Mesodermal cell (in vitro differentiated cells): ENCODE measurements at regions not wholly inside any gene's neighbourhood (a gene's known extent, or its start where the extent isn't known, plus 50 kb on each side); places are given as distances from the start of the nearest gene placed in this dataset.

Experiments
- H3K27ac ChIP-seq: 2 replicates; pipeline ENCODE4 v1.7.0; 2013; ENCODE audit warnings: mild to moderate bottlenecking, low read depth, low read length, moderate library complexity; ENCODE audit not compliant: severe bottlenecking
- H3K36me3 ChIP-seq: 2 replicates; pipeline ENCODE4 v1.7.1; 2013; ENCODE audit warnings: mild to moderate bottlenecking, low read length, moderate library complexity; ENCODE audit not compliant: control insufficient read depth, insufficient read depth
- H3K4me1 ChIP-seq: one replicate; pipeline ENCODE4 v1.7.1; 2013; ENCODE audit warnings: mild to moderate bottlenecking, low read length; ENCODE audit not compliant: insufficient read depth, control insufficient read depth, poor library complexity, severe bottlenecking
- H3K4me3 ChIP-seq: 2 replicates; pipeline ENCODE4 v1.7.0; 2013; ENCODE audit warnings: low read length, control low read depth, mild to moderate bottlenecking; ENCODE audit not compliant: insufficient read depth, poor library complexity, severe bottlenecking; ENCODE audit errors: extremely low read depth
- H3K9me3 ChIP-seq: 2 replicates; pipeline ENCODE4 v1.7.1; 2013; ENCODE audit warnings: mild to moderate bottlenecking, low read length, moderate library complexity; ENCODE audit not compliant: control insufficient read depth
- WGBS, 2 experiments: methylation state at CpG; one replicate each; pipeline ENCODE4 v1.1.5; 2013; ENCODE audit warnings: missing lambda C conversion rate in 2 of 2; ENCODE audit not compliant: insufficient coverage in 2 of 2; 5-methylcytosine and 5-hydroxymethylcytosine counted together

- no peaks in the 10 kb centered on the region for H3K36me3 ChIP-seq
- no peak overlapping the region for H3K4me3 ChIP-seq
- no CpG with 5 or more reads among the region's 2 CpGs for WGBS, 2 experiments
- no peaks in the 10 kb centered on the region for H3K4me1 ChIP-seq
- no peak overlapping the region for H3K27ac ChIP-seq
- H3K9me3 ChIP-seq = no peaks in the 10 kb centered on the region
These were observed 78.0 kb upstream of the TNFSF18 start for GRCh38 chr1:173128742-173129141.

GRCh38 chr1:173127369-173128307 is 76.9 kb upstream of the TNFSF18 start:
- Histone ChIP-seq H3K27ac (no peak overlapping the region), H3K4me3 (no peak overlapping the region), H3K9me3 (no peaks in the 10 kb centered on the region), H3K36me3 (no peaks in the 10 kb centered on the region), H3K4me1 (no peaks in the 10 kb centered on the region)
- WGBS, 2 experiments = 90 to 92% methylated on average over 6 to 7 of the region's 12 CpGs

GRCh38 chr1:173126421-173126820 is 75.7 kb upstream of the TNFSF18 start:
- Histone ChIP-seq H3K4me1 (no peaks in the 10 kb centered on the region), H3K27ac (no peak overlapping the region), H3K36me3 (no peaks in the 10 kb centered on the region), H3K4me3 (no peak overlapping the region), H3K9me3 (no peaks in the 10 kb centered on the region)
- WGBS, 2 experiments = no CpG with 5 or more reads among the region's 2 CpGs

- no peak overlapping the region for H3K4me3 ChIP-seq
- 57 to 65% methylated on average over 9 of the region's 12 CpGs for WGBS, 2 experiments
- H3K27ac ChIP-seq = peak overlapping the region; percentile 55
- no peaks in the 10 kb centered on the region for H3K4me1 ChIP-seq
- H3K36me3 ChIP-seq = no peaks in the 10 kb centered on the region
- no peaks in the 10 kb centered on the region for H3K9me3 ChIP-seq
These were observed 72.5 kb upstream of the TNFSF18 start for GRCh38 chr1:173122958-173123852.

- H3K4me1 ChIP-seq = no peaks in the 10 kb centered on the region
- H3K36me3 ChIP-seq = no peaks in the 10 kb centered on the region
- WGBS, 2 experiments = no CpG with 5 or more reads among the region's 2 CpGs
- H3K4me3 ChIP-seq = no peak overlapping the region
- H3K27ac ChIP-seq = peak overlapping the region; percentile 55
- H3K9me3 ChIP-seq = no peaks in the 10 kb centered on the region
These were observed 71.7 kb upstream of the TNFSF18 start for GRCh38 chr1:173122344-173122935.

GRCh38 chr1:173118404-173118803 is 67.7 kb upstream of the TNFSF18 start:
- 75 to 92% methylated on average over 1 to 2 of the region's 2 CpGs for WGBS, 2 experiments
- Histone ChIP-seq H3K36me3 (no peaks in the 10 kb centered on the region), H3K27ac (no peak overlapping the region), H3K4me1 (no peaks in the 10 kb centered on the region), H3K4me3 (no peak overlapping the region), H3K9me3 (no peaks in the 10 kb centered on the region)

- no peak overlapping the region for H3K4me3 ChIP-seq
- H3K9me3 ChIP-seq = no peaks in the 10 kb centered on the region
- no peaks in the 10 kb centered on the region for H3K4me1 ChIP-seq
- 100% methylated on average over 1 of the region's 2 CpGs for WGBS, 2 experiments
- H3K36me3 ChIP-seq = no peaks in the 10 kb centered on the region
- no peak overlapping the region for H3K27ac ChIP-seq
These were observed 67.0 kb upstream of the TNFSF18 start for GRCh38 chr1:173117761-173118160.

- Histone ChIP-seq H3K4me3 (no peak overlapping the region), H3K9me3 (no peaks in the 10 kb centered on the region), H3K36me3 (no peaks in the 10 kb centered on the region), H3K4me1 (no peaks in the 10 kb centered on the region), H3K27ac (no peak overlapping the region)
- WGBS, 2 experiments = 100% methylated on average over 1 of the region's 1 CpG; no CpG with 5 or more reads in 1 of the 2 experiments
These were observed 66.4 kb upstream of the TNFSF18 start for GRCh38 chr1:173117108-173117633.

GRCh38 chr1:173114346-173114745 is 63.6 kb upstream of the TNFSF18 start:
- H3K4me3 ChIP-seq = no peak overlapping the region
- 71 to 86% methylated on average over 1 of the region's 2 CpGs for WGBS, 2 experiments
- H3K27ac ChIP-seq = no peak overlapping the region
- H3K36me3 ChIP-seq = no peaks in the 10 kb centered on the region
- peaks cover 3% of the 10 kb centered on the region for H3K9me3 ChIP-seq
- H3K4me1 ChIP-seq = no peaks in the 10 kb centered on the region

- Histone ChIP-seq H3K4me3 (no peak overlapping the region), H3K27ac (no peak overlapping the region), H3K36me3 (no peaks in the 10 kb centered on the region), H3K9me3 (peaks cover 11% of the 10 kb centered on the region), H3K4me1 (no peaks in the 10 kb centered on the region)
- WGBS, 2 experiments = 93 to 100% methylated on average over 2 to 3 of the region's 3 CpGs
These were observed 62.4 kb upstream of the TNFSF18 start for GRCh38 chr1:173113015-173113741.
